ENCODE measurements at regions not wholly inside any gene's neighbourhood (a gene's known extent, or its start where the extent isn't known, plus 50 kb on each side); places are given as distances from the start of the nearest gene placed in this dataset.

- no TSS peak for BruUV-seq (replicated peaks)
- H3K9me3 ChIP-seq (replicated peaks; ENCODE audit: control insufficient read depth, insufficient read depth, low read length), result no peaks in the 10 kb centered on the region
- H3K4me3 ChIP-seq (replicated peaks in 1 of 3; ENCODE audit: insufficient read depth in 1 of 3, low read depth in 1 of 3, low read length in 3 of 3), result no peak overlapping the region
- H3K36me3 ChIP-seq (ENCODE audit: control insufficient read depth in 2 of 2, extremely low read depth in 1 of 2, insufficient read depth in 2 of 2, low read length in 2 of 2), result no peaks in the 10 kb centered on the region
- no peak overlapping the region for H3K9ac ChIP-seq (replicated peaks; ENCODE audit: extremely low read depth, insufficient read depth, low read length)
- H3K9me1 ChIP-seq (replicated peaks; ENCODE audit: control insufficient read depth, extremely low read depth, insufficient read depth, low read length), result no peaks in the 10 kb centered on the region
- H4K20me1 ChIP-seq (replicated peaks; ENCODE audit: control insufficient read depth, extremely low read depth, insufficient read depth, low read length), result no peaks in the 10 kb centered on the region
- H3K4me1 ChIP-seq (ENCODE audit: control insufficient read depth, extremely low read depth, insufficient read depth, low read length), result no peaks in the 10 kb centered on the region
- H2AFZ ChIP-seq (ENCODE audit: low read depth, low read length), result no peak overlapping the region
- ChIA-PET POLR2A (no interaction called here), CTCF (no interaction called here)
- intact Hi-C loops (cut with micrococcal nuclease), result no loop called here
- DNase-seq (ENCODE audit: low read depth, low spot score), result no peak
- no peak for FAIRE-seq
- H3K27me3 ChIP-seq (ENCODE audit: control insufficient read depth in 2 of 2, insufficient read depth in 2 of 2, low read length in 2 of 2), result no peaks in the 10 kb centered on the region
- no peak overlapping the region for H3K27ac ChIP-seq (ENCODE audit: insufficient read depth, low read depth, low read length)
- H3K79me2 ChIP-seq (ENCODE audit: control insufficient read depth, insufficient read depth, low read length), result no peaks in the 10 kb centered on the region
- TF ChIP-seq JUN (IDR thresholded peaks at IDR 0.05; ENCODE audit: borderline replicate concordance, insufficient read depth, insufficient read length, low read depth) (no peak), POLR2A (IDR thresholded peaks at IDR 0.05; ENCODE audit: low read depth, low read length) (no peak), MYC (IDR thresholded peaks at IDR 0.05; ENCODE audit: low read depth, low read length) (no peak), POLR2AphosphoS5 (IDR thresholded peaks at IDR 0.05; ENCODE audit: insufficient read depth, low read depth, low read length) (no peak), FOS (IDR thresholded peaks at IDR 0.05; ENCODE audit: borderline replicate concordance, insufficient read depth, low read length) (no peak), CTCF (IDR thresholded peaks at IDR 0.05; ENCODE audit: extremely low read depth in 1 of 2, insufficient read depth in 1 of 2, low read depth in 1 of 2, low read length in 2 of 2) (no peak), GATA2 (IDR thresholded peaks at IDR 0.05; ENCODE audit: insufficient read depth, insufficient read length, low read depth, low read length) (no peak), EZH2 (IDR thresholded peaks at IDR 0.05; ENCODE audit: borderline replicate concordance, low read depth, low read length, severe bottlenecking) (no peak), MAX (IDR thresholded peaks at IDR 0.05; ENCODE audit: insufficient read depth, insufficient read length) (no peak)
- no peak overlapping the region for H3K4me2 ChIP-seq (ENCODE audit: insufficient read depth, low read length)
- dilution Hi-C loops (cut with MboI; ENCODE audit: extremely low pct_ligation_motif_present, low sequenced_read_pairs), result no loop called here
Measured at GRCh38 chr18:26745288-26746181, 120.0 kb downstream of the AQP4 start.

Data from endothelial cell of umbilical vein (primary cell).